HG03558 (cell line): ENCODE measurements at regions not wholly inside any gene's neighbourhood (a gene's known extent, or its start where the extent isn't known, plus 50 kb on each side); places are given as distances from the start of the nearest gene placed in this dataset.
"Not testable (repeated sequence)": the region's sequence is repeated elsewhere in the genome, so short reads cannot be mapped to it uniquely, and the experiment has no call there.

ENCODE experiments used
- ATAC-seq: cut with Tn5 transposase; IDR thresholded peaks from one replicate; pipeline ENCODE4 v1.9.1; 2021; ENCODE audit warnings: moderate number of reproducible peaks; ENCODE audit not compliant: unreplicated experiment; ENCODE audit errors: extremely low read depth

- no peak for ATAC-seq
Observed at GRCh38 chr6:68038815-68039408, 596.2 kb upstream of the ADGRB3 start.

GRCh38 chr6:68032217-68032616 lies 602.9 kb upstream of the ADGRB3 start:
- ATAC-seq: no peak

GRCh38 chr6:68031054-68031453 lies 604.0 kb upstream of the ADGRB3 start:
- ATAC-seq: no peak

GRCh38 chr6:68026483-68026882 lies 608.6 kb upstream of the ADGRB3 start:
- no peak for ATAC-seq

GRCh38 chr6:68025764-68026163 lies 609.3 kb upstream of the ADGRB3 start:
- no peak for ATAC-seq

- ATAC-seq: no peak
Observed at GRCh38 chr6:68024570-68025269, 610.4 kb upstream of the ADGRB3 start.

- not testable (repeated sequence) for ATAC-seq
Observed at GRCh38 chr6:68022968-68023367, 612.1 kb upstream of the ADGRB3 start.

- ATAC-seq: no peak
Observed at GRCh38 chr6:68013780-68014515, 621.1 kb upstream of the ADGRB3 start.

- no peak for ATAC-seq
Observed at GRCh38 chr6:68012822-68013221, 622.3 kb upstream of the ADGRB3 start.

- ATAC-seq: no peak
Observed at GRCh38 chr6:68010936-68011335, 624.1 kb upstream of the ADGRB3 start.

GRCh38 chr6:68008445-68008844 lies 626.6 kb upstream of the ADGRB3 start:
- no peak for ATAC-seq

- no peak for ATAC-seq
Observed at GRCh38 chr6:68007717-68008116, 627.4 kb upstream of the ADGRB3 start.

- no peak for ATAC-seq
Observed at GRCh38 chr6:67986694-67987232, 648.3 kb upstream of the ADGRB3 start.

- no peak for ATAC-seq
Observed at GRCh38 chr6:67976486-67976885, 658.6 kb upstream of the ADGRB3 start.

GRCh38 chr6:67974931-67975330 lies 660.2 kb upstream of the ADGRB3 start:
- no peak for ATAC-seq

GRCh38 chr6:67971812-67972211 lies 663.3 kb upstream of the ADGRB3 start:
- ATAC-seq: no peak

GRCh38 chr6:67966830-67967229 lies 668.3 kb upstream of the ADGRB3 start:
- no peak for ATAC-seq

GRCh38 chr6:67956352-67956751 lies 678.7 kb upstream of the ADGRB3 start:
- ATAC-seq: no peak

GRCh38 chr6:67952948-67953347 lies 682.1 kb upstream of the ADGRB3 start:
- no peak for ATAC-seq

GRCh38 chr6:67952121-67952520 lies 683.0 kb upstream of the ADGRB3 start:
- ATAC-seq: no peak

- ATAC-seq: not testable (repeated sequence)
Observed at GRCh38 chr6:67947762-67948161, 687.3 kb upstream of the ADGRB3 start.
